SW 1271 (cell line): ENCODE measurements at regions not wholly inside any gene's neighbourhood (a gene's known extent, or its start where the extent isn't known, plus 50 kb on each side); places are given as distances from the start of the nearest gene placed in this dataset.
"Not testable (repeated sequence)": the region's sequence is repeated elsewhere in the genome, so short reads cannot be mapped to it uniquely, and the experiment has no call there.

Experiments
- DNase-seq, 2 experiments: peaks; one replicate each; lab custom pipeline; 2025; lab: John Stamatoyannopoulos, UW

DNA sequence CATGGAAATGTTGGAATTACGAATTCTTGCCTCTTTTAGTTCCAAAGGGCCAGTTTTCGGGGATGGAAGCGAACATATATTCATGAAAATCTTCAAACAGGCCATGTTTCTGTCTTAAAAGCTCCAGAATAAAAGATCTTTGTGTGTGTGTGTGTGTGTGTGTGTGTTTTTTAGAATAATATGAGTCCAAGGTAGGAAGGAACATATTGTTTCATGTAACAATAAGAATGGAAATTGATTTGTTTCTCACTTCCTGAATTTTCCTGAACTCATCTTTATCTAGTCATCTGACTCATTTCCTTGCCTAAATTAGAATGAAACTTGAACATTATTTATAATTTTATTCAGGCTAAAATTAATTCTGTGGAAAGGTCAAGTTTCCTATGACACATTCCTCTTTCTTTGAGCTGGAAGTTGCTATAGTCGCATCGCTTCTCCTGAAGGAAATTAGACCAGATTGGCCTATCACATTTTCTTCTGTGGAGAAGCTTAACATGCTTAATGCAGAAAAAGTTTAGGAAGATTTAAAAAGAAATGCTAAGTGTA lies 805.1 kb upstream of the ADAMTS5 start:
- DNase-seq, result no peak

GRCh38 chr21:27769763-27770162 lies 802.9 kb upstream of the ADAMTS5 start:
- DNase-seq, result no peak

- DNase-seq, result not testable (repeated sequence)
These were observed 801.3 kb upstream of the ADAMTS5 start for GRCh38 chr21:27768046-27768637.

DNA sequence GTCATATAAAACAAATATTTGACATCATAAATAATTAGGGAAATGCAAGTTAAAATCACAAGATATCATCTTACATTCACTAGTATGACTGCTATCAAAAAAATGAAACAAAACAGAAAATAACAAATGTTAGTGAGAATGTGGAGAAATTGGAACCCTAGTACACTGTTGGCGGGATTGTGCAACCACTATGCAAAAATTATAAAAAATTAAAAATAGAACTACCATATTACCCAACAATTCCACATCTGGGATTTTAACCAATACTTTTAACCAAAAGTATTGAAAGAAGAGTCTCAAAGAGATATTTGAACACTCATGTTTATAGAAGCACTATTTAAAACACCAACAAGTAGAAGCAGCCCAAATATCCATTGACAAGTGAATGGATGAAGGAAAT lies 797.2 kb upstream of the ADAMTS5 start:
- DNase-seq, result no peak

DNA sequence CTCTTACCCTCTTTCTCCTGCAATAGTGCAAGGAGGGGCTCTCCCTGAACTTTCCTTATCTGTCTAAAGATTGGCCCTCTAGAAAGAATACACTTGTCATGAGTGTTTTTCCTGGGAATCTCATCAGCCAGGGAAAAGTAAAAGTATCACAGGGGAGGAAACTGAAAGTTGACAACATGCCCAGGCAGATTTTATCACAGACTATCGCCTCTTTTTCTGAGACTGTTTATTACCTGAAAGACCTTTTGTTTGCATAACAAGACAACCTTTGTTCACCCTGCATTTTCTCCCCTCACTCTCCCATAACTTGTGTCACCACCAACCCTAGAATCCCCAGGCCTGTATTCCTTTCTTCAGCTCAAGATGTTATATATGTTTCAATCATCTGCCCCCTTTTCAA lies 794.7 kb upstream of the ADAMTS5 start:
- DNase-seq, result no peak

DNA sequence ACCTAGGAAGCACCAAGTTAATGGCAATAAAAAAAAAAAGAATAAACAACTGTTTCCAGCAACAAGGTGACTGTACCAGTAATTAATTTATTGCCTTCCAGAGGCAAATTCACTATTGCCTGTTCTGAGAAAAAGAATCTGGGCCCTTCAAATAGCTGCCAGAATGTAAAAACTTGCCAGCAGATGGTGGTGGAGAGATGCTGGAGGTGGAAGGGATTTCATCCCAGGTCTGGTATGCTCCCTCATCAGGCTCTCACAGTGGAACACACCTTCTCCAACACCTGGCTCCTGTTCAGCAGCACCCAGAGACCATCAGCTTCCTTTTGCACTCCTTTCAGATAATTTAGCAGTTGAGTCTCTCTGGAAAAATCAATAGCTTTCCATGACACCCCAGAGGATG lies 792.9 kb upstream of the ADAMTS5 start:
- no peak for DNase-seq

GRCh38 chr21:27759091-27759659 lies 792.3 kb upstream of the ADAMTS5 start:
- no peak for DNase-seq

- no peak for DNase-seq
These were observed 789.3 kb upstream of the ADAMTS5 start for GRCh38 chr21:27756191-27756590.

GRCh38 chr21:27743971-27744564 lies 777.2 kb upstream of the ADAMTS5 start:
- DNase-seq, result no peak

GRCh38 chr21:27741736-27742135 lies 774.8 kb upstream of the ADAMTS5 start:
- no peak for DNase-seq

- no peak for DNase-seq
These were observed 773.2 kb upstream of the ADAMTS5 start for GRCh38 chr21:27740084-27740483.

DNA sequence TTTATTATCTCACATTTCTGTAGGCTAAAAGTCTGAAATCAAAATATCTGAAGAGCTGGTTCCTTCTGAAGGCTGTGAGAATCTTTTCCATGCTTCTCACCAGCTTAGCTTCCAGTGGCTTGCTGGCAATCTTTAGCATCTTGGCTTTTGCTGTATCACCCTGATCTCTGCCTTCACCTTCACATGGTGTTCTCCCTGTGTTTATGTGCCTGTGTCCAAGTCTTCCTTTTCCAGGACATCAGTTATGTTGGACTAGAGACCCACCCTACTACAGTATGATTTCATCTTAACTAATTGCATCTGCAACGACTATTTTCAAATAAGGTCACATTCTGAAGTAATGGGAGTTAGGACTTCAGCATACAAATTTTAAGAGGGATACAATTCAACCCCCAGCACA lies 772.3 kb upstream of the ADAMTS5 start:
- no peak for DNase-seq

DNA sequence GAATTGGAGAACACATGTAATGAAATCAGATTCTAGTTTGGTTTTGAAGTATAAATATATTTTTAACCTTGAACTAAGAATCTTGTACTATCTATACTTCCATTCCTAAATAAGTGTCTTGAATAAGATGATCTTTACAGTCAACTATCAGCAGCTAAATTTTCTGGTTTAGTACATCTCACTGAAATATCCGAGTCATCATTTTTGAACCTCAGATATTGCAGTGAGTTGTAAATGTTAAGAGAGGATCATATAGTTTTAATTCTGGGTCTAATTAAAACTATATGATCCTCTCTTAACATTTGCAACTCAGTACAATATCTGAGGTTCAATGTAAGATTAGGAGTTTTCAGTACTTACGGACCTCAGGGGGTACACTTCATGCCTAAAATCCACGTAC lies 768.8 kb upstream of the ADAMTS5 start:
- DNase-seq, result no peak

DNA sequence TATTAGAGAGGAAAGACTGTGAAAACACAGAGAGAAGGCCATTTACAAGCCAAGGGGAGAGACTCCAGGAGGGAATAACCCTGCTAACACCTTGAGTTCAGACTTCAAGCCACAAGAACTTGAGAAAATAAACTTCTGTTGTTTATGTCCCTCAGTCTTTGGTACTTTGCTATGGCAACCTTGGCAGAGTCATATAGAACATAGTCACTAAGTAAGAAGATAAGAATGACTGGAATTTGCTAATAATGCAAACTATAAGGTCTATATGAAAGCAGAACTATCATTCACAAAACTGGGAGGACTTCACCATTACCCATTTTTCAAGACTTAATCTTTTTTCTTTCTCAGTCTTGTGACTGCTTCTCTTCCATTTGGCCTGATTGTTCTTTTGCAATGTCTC lies 767.3 kb upstream of the ADAMTS5 start:
- peak in 1 of 2 experiments; percentile 3 for DNase-seq

GRCh38 chr21:27725916-27726315 lies 759.0 kb upstream of the ADAMTS5 start:
- no peak for DNase-seq

GRCh38 chr21:27722095-27722494 lies 755.2 kb upstream of the ADAMTS5 start:
- no peak for DNase-seq

GRCh38 chr21:27721675-27722074 lies 754.8 kb upstream of the ADAMTS5 start:
- no peak for DNase-seq

GRCh38 chr21:27719226-27719625 lies 752.3 kb upstream of the ADAMTS5 start:
- DNase-seq, result no peak

- no peak for DNase-seq
These were observed 748.2 kb upstream of the ADAMTS5 start for GRCh38 chr21:27715131-27715530.

- DNase-seq, result no peak
These were observed 746.5 kb upstream of the ADAMTS5 start for GRCh38 chr21:27713154-27714109.

- no peak for DNase-seq
These were observed 737.8 kb upstream of the ADAMTS5 start for GRCh38 chr21:27704567-27705166.

- DNase-seq, result no peak
These were observed 736.9 kb upstream of the ADAMTS5 start for GRCh38 chr21:27703791-27704190.
